HG03439 (cell line): ENCODE measurements at regions not wholly inside any gene's neighbourhood (a gene's known extent, or its start where the extent isn't known, plus 50 kb on each side); places are given as distances from the start of the nearest gene placed in this dataset.

Source experiments
- ATAC-seq: cut with Tn5 transposase; IDR thresholded peaks from one replicate; pipeline ENCODE4 v1.9.1; 2021; ENCODE audit warnings: mild to moderate bottlenecking, moderate library complexity; ENCODE audit not compliant: unreplicated experiment

GRCh38 chr6:122302067-122302466 is 97.4 kb upstream of the HSF2 start:
- ATAC-seq, result no peak

- ATAC-seq, result no peak
Observed at GRCh38 chr6:122307577-122307976, 91.9 kb upstream of the HSF2 start.

DNA sequence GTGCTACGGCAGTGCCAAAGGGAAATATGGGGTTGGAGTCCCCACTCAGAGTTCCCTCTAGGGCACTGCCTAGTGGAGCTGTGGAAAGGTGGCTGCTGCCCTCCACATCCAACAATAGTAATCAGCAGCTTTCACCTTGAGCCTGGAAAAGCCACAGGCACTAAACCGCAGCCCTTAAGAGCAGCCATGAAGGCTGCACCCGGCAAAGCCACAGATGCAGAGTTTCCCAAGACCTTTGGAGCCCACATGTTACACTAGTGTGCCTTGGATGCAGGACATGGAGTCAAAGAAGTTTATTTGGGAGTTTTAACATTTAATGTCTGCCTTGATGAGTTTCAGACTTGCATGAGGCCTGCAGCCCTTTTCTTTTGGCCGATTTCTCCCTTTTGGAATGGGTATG is 91.4 kb upstream of the HSF2 start:
- ATAC-seq, result no peak

DNA sequence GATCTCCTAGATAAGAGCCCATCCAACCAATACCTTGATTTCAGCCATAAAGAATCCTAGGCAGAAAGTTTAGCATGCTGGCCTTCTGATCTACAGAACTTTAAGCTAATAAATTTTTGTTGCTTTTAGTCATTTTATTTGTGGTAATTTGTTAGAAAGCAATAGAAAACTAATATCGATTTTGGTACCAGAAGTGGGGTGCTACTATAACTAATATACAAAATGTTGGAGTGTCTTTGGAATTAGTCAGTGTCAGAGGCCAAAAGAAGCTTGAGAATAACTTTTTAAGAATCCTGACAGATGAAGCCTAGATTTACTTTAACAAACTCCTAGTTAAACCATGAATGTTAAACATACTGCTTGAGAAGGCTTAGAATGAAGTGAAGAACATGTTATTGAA is 83.6 kb upstream of the HSF2 start:
- no peak for ATAC-seq

DNA sequence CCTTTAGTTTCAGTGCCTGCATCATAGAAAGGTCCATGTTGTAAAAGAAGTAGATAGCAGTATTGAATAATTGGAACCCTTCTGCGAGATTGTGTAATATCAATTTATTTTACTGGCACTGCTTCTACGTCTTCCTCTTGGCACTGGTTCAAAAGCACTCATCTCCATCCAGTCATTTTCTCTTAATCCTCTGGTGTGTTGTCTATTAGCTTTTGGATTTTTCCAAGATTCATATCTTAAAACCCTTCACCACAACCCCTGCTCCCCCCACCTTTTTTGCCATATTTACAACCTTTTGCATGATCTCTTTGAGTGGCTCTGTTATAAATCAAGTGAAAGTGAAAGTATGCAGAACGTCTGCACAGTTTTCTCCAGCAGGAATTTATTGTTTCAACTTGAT is 76.6 kb upstream of the HSF2 start:
- ATAC-seq, result no peak

DNA sequence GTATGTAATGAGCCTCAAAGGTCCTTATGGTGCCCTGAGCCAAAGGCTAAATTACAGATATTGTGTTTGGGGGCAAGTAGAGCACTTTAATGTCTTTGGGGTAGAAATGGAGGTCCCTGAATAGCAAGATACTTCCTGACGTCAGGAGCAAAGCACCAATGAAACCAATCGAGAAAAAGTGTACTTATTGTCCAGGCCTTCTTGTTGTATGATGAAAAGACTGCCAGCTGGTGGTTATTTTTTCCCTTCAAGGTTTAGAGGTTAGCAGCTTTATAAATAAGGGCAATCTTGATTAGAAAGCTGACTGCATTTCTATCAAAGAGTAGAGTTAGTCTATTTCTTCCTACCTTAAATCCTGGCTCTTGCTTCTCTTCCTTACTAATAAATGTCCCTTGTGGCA is 76.1 kb upstream of the HSF2 start:
- no peak for ATAC-seq

DNA sequence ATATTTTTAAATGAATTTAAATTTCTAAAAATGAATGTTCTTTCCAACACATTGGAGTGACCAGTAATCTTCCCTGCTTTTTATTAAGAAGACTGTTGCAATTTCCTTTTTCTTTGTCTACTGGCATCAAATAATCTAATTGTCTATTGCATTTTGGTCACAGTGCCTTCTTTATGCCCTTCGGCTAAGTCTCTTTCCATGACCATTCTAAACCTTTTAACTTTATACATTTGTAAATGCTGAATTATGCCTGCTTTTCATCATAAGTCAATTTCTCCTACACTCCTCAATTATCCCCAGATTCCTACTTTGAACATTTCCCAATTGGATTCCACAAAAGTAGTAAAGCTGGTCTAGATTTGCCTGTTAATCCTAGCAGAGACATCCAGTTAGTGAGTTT is 69.1 kb upstream of the HSF2 start:
- no peak for ATAC-seq

GRCh38 chr6:122337645-122338044 is 61.8 kb upstream of the HSF2 start:
- ATAC-seq, result no peak

DNA sequence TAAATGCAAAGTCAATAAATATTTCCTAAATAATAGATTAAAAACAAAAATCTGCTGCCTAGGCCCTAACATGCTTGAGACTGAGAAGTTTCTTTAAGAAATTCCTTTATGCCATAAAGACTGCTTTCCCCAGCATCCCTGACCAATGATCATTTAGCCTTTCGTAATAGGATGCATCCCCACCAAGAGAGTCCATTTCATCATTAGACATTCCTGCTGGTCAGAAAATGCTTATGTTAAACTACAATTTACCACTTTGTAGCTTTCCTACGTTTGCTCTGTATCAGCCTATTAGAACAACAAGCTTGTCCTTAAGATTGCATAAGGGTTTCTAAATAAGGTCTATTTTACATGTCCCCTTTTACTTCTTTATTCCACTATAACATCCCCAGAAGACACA is 59.8 kb upstream of the HSF2 start:
- ATAC-seq, result no peak

GRCh38 chr6:122347280-122347679 is 52.2 kb upstream of the HSF2 start:
- no peak for ATAC-seq

DNA sequence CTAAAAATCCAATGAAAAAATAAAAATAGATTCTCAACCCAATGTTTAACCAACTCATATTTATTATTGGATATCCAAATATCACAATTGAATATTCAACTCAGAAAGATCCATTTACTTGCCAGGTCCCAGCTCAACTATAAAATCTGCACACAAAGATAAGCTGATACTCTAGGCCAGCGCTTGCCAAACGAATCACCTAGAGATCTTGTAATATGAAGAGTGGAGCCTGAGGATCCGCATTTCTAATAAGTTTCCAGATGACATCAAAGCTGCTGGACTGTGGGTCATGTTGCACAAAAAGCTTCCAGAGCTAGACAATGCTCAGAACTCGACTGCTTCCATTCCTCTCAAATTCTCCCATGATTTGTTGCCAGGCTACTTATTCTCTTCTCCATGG is 51.7 kb upstream of the HSF2 start:
- ATAC-seq, result no peak
